HCT116 (cell line): ENCODE measurements at regions not wholly inside any gene's neighbourhood (a gene's known extent, or its start where the extent isn't known, plus 50 kb on each side); places are given as distances from the start of the nearest gene placed in this dataset.

ENCODE experiments used
- ATAC-seq: fragments of 200-7000 bp; cut with Tn5 transposase; 2 replicates; pipeline ENCODE4 v1.9.1; 2020; ENCODE audit warnings: mild to moderate bottlenecking, moderate library complexity
- BruUV-seq: library from RNA; stranded (reverse); fragments of 400-500 nt; replicated peaks from 2 replicates; lab custom pipeline; 2021; lab: Mats Ljungman, UMichigan
- CTCF ChIA-PET: fragments of 300-600 bp; sonication (Branson Sonifier 250); formaldehyde crosslinking; loops from one replicate; lab custom pipeline; 2021; ENCODE audit warnings: antibody characterized with exemption; lab: Charles Lee
- POLR2A ChIA-PET: fragments of 300-600, 350-600 bp; sonication (Branson Sonifier 250); formaldehyde crosslinking; loops from one replicate; lab custom pipeline; 2021; ENCODE audit warnings: antibody characterized with exemption; lab: Charles Lee
- RAD21 ChIA-PET, 2 experiments: fragments of 300-600 bp; sonication (Branson Sonifier 250); formaldehyde crosslinking; loops; one replicate each; lab custom pipeline; 2023; ENCODE audit warnings: low total read pairs in 2 of 2; ENCODE audit not compliant: uncharacterized antibody in 2 of 2, unreplicated experiment in 2 of 2, low non-redundant PET in 1 of 2; lab: Charles Lee
- DNase-seq: peaks from one replicate; pipeline ENCODE4 v3.0.0-alpha.2; 2010; ENCODE audit warnings: low read depth, low spot score
- H2AFZ ChIP-seq: fragments of 200-600 bp; shearing (Covaris generic), sonication (generic); 2 replicates; pipeline ENCODE4 v1.6.1; 2017; ENCODE audit warnings: low read depth, mixed run types, mixed read lengths, antibody characterized with exemption, low read length; ENCODE audit not compliant: poor library complexity, severe bottlenecking
- H3K27ac ChIP-seq: 2 replicates; pipeline ENCODE4 v1.5.1; 2012; ENCODE audit warnings: low read depth, low read length
- H3K27me3 ChIP-seq: fragments of 200-600 bp; sonication (generic); 2 replicates; pipeline ENCODE4 v1.6.1; 2016; ENCODE audit warnings: mixed run types, low read length, mixed read lengths; ENCODE audit not compliant: insufficient read depth
- H3K36me3 ChIP-seq, 2 experiments: fragments of 200-500 bp in 1 of 2; fragments of 200-600 bp in 1 of 2; sonication (Bioruptor generic) in 1 of 2; sonication (generic) in 1 of 2; 2 replicates each; pipeline versions ENCODE4 v1.5.1 to v1.6.1; 2014 to 2016; ENCODE audit warnings: low read length in 2 of 2, inconsistent platforms in 1 of 2, mixed read lengths in 1 of 2, mixed run types in 1 of 2; ENCODE audit not compliant: insufficient read depth in 2 of 2, control insufficient read depth in 1 of 2
- H3K4me1 ChIP-seq, 2 experiments: fragments of 200-600 bp in 1 of 2; sonication (generic) in 1 of 2; 2 replicates each; pipeline versions ENCODE4 v1.5.1 to v1.6.1; 2012 to 2017; ENCODE audit warnings: low read length in 2 of 2, inconsistent platforms in 1 of 2, mild to moderate bottlenecking in 1 of 2, mixed read lengths in 1 of 2, mixed run types in 1 of 2, moderate library complexity in 1 of 2; ENCODE audit not compliant: insufficient read depth in 2 of 2, control insufficient read depth in 1 of 2
- H3K4me2 ChIP-seq: fragments of 200-600 bp; sonication (generic); 2 replicates; pipeline ENCODE4 v1.6.1; 2017; ENCODE audit warnings: mixed run types, low read length, mixed read lengths
- H3K4me3 ChIP-seq, 2 experiments: fragments of 200-600 bp in 1 of 2; sonication (generic) in 1 of 2; replicated peaks in 1 of 2; 2 replicates each; pipeline ENCODE4 v1.5.1; 2011 to 2016; ENCODE audit warnings: low read length in 2 of 2, control low read depth in 1 of 2, low read depth in 1 of 2, mild to moderate bottlenecking in 1 of 2, mixed read lengths in 1 of 2, mixed run types in 1 of 2
- H3K79me2 ChIP-seq: fragments of 200-600 bp; sonication (generic); 2 replicates; pipeline ENCODE4 v1.6.1; 2017; ENCODE audit warnings: mild to moderate bottlenecking, mixed run types, low read length, moderate library complexity, mixed read lengths; ENCODE audit not compliant: insufficient read depth
- H3K9ac ChIP-seq: fragments of 200-600 bp; sonication (generic); 2 replicates; pipeline ENCODE4 v1.6.1; 2016; ENCODE audit warnings: low read length, mixed read lengths
- H3K9me2 ChIP-seq: fragments of 200-600 bp; sonication (generic), shearing (Covaris generic); 2 replicates; pipeline ENCODE4 v1.6.1; 2017; ENCODE audit warnings: mixed run types, mild to moderate bottlenecking, moderate library complexity; ENCODE audit not compliant: insufficient read depth
- H3K9me3 ChIP-seq, 2 experiments: fragments of 200-500 bp in 1 of 2; fragments of 200-600 bp in 1 of 2; sonication (Bioruptor generic) in 1 of 2; sonication (generic) in 1 of 2; 2 replicates each; pipeline ENCODE4 v1.6.1; 2014 to 2017; ENCODE audit warnings: low read length in 2 of 2, mixed read lengths in 2 of 2, inconsistent platforms in 1 of 2, low read depth in 1 of 2, mild to moderate bottlenecking in 1 of 2, mixed run types in 1 of 2, moderate library complexity in 1 of 2; ENCODE audit not compliant: control insufficient read depth in 1 of 2, insufficient read depth in 1 of 2
- H4K20me1 ChIP-seq: fragments of 200-600 bp; sonication (generic), shearing (Covaris generic); 2 replicates; pipeline ENCODE4 v1.6.1; 2017; ENCODE audit warnings: mixed run types, mild to moderate bottlenecking, moderate library complexity; ENCODE audit not compliant: insufficient read depth
- CBX3 ChIP-seq: IDR thresholded peaks from 2 replicates; pipeline ENCODE4 v1.6.1; 2012; ENCODE audit warnings: low read depth
- CEBPB ChIP-seq: IDR thresholded peaks from 2 replicates; pipeline ENCODE4 v1.6.1; 2012; ENCODE audit warnings: low read depth
- CTCF ChIP-seq, 3 experiments: fragments of 200-600 bp in 1 of 3; sonication (generic) in 1 of 3; IDR thresholded peaks in 2 of 3; conservative IDR thresholded peaks in 1 of 3; 2 replicates each; pipeline ENCODE4 v1.5.1; 2012 to 2017; ENCODE audit warnings: low read depth in 2 of 3, low read length in 2 of 3, antibody characterized with exemption in 1 of 3, borderline replicate concordance in 1 of 3, control low read depth in 1 of 3, mild to moderate bottlenecking in 1 of 3, mixed read lengths in 1 of 3, mixed run types in 1 of 3, moderate library complexity in 1 of 3; ENCODE audit not compliant: insufficient read depth in 1 of 3
- ELF1 ChIP-seq: IDR thresholded peaks from 2 replicates; pipeline ENCODE4 v1.6.1; 2012; ENCODE audit warnings: low read depth, borderline replicate concordance
- EZH2 ChIP-seq: fragments of 200-600 bp; sonication (generic); IDR thresholded peaks from 2 replicates; pipeline ENCODE4 v1.6.1; 2017; ENCODE audit warnings: antibody characterized with exemption, mixed run types
- EZH2phosphoT487 ChIP-seq: fragments of 200-600 bp; IDR thresholded peaks from 2 replicates; pipeline ENCODE4 v1.6.1; 2018; ENCODE audit warnings: antibody characterized with exemption, borderline replicate concordance
- FOSL1 ChIP-seq: IDR thresholded peaks from 2 replicates; pipeline ENCODE4 v1.6.1; 2012; ENCODE audit warnings: low read depth
- JUND ChIP-seq: IDR thresholded peaks from 2 replicates; pipeline ENCODE4 v1.6.1; 2012
- MAX ChIP-seq: IDR thresholded peaks from 2 replicates; pipeline ENCODE4 v1.6.1; 2012
- POLR2AphosphoS5 ChIP-seq: IDR thresholded peaks from 2 replicates; pipeline ENCODE4 v1.6.1; 2011; ENCODE audit warnings: mild to moderate bottlenecking, low read depth, low read length, moderate library complexity
- RAD21 ChIP-seq: IDR thresholded peaks from 2 replicates; pipeline ENCODE4 v1.6.1; 2012; ENCODE audit warnings: low read depth, mild to moderate bottlenecking
- REST ChIP-seq: IDR thresholded peaks from 2 replicates; pipeline ENCODE4 v1.6.1; 2012; ENCODE audit warnings: low read depth
- SIN3A ChIP-seq: IDR thresholded peaks from 2 replicates; pipeline ENCODE4 v1.6.1; 2012; ENCODE audit warnings: low read depth
- SP1 ChIP-seq: IDR thresholded peaks from 2 replicates; pipeline ENCODE4 v1.6.1; 2012; ENCODE audit warnings: low read depth
- YY1 ChIP-seq: IDR thresholded peaks from 2 replicates; pipeline ENCODE4 v1.6.1; 2011; ENCODE audit warnings: low read length, low read depth, moderate library complexity, mild to moderate bottlenecking; ENCODE audit not compliant: insufficient replicate concordance; ENCODE audit errors: extremely low read depth
- ZBTB33 ChIP-seq: IDR thresholded peaks from 2 replicates; pipeline ENCODE4 v1.6.1; 2011; ENCODE audit warnings: mild to moderate bottlenecking, low read length, moderate library complexity; ENCODE audit not compliant: insufficient replicate concordance; ENCODE audit errors: extremely low read depth
- ZFX ChIP-seq: fragments of 450-650 bp; IDR thresholded peaks from 2 replicates; pipeline ENCODE4 v1.6.1; 2017
- intact Hi-C: fragments of 100-400 bp; cut with micrococcal nuclease; formaldehyde crosslinking; loops from 2 replicates; pipeline ENCODE4 v1.10.0; 2022

GRCh38 chr5:116382032-116382873 is 192.4 kb downstream of the SEMA6A start:
- no peaks in the 10 kb centered on the region for H3K27me3 ChIP-seq
- no peaks in the 10 kb centered on the region for H3K9me3 ChIP-seq
- no peaks in the 10 kb centered on the region for H3K36me3 ChIP-seq
- ATAC-seq (no peak), DNase-seq (no peak)
- no peak overlapping the region for H2AFZ ChIP-seq
- ChIA-PET POLR2A (no interaction called here), RAD21 (no interaction called here), CTCF (no interaction called here)
- no peaks in the 10 kb centered on the region for H3K4me1 ChIP-seq
- no peak overlapping the region for H3K27ac ChIP-seq
- H3K9me2 ChIP-seq, result no peaks in the 10 kb centered on the region
- TF ChIP-seq SIN3A (no peak), MAX (no peak), CTCF (IDR thresholded peaks at IDR 0.05 in 2 of 3, conservative IDR thresholded peaks at IDR 0.05 in 1 of 3; ENCODE audit: borderline replicate concordance in 1 of 3, insufficient read depth in 1 of 3, low read depth in 2 of 3, low read length in 2 of 3) (no peak), ZBTB33 (no peak), ZFX (no peak), FOSL1 (no peak), JUND (no peak), RAD21 (no peak), ELF1 (no peak), YY1 (no peak), POLR2AphosphoS5 (no peak), CEBPB (no peak), EZH2phosphoT487 (no peak), REST (no peak), SP1 (no peak), EZH2 (no peak), CBX3 (no peak)
- no TSS peak for BruUV-seq
- H3K4me2 ChIP-seq, result no peak overlapping the region
- intact Hi-C loops, result no loop called here
- H3K9ac ChIP-seq, result no peak overlapping the region
- no peaks in the 10 kb centered on the region for H3K79me2 ChIP-seq
- H3K4me3 ChIP-seq, result no peak overlapping the region
- H4K20me1 ChIP-seq, result no peaks in the 10 kb centered on the region; the same call in 1 of the 2 replicates
